Fibroblast of pulmonary artery (primary cell): ENCODE measurements at regions not wholly inside any gene's neighbourhood (a gene's known extent, or its start where the extent isn't known, plus 50 kb on each side); places are given as distances from the start of the nearest gene placed in this dataset.

ENCODE experiments used
- DNase-seq: peaks from one replicate; pipeline ENCODE4 v3.0.0-alpha.2; 2010; ENCODE audit warnings: low read depth
- H3K4me3 ChIP-seq: replicated peaks from 2 replicates; pipeline ENCODE4 v1.5.1; 2011; ENCODE audit warnings: low read depth, mild to moderate bottlenecking, control low read depth, low read length, moderate library complexity
- TF ChIP-seq, protein P1 (sequence below): IDR thresholded peaks from 2 replicates; pipeline ENCODE4 v1.5.1; 2011; ENCODE audit warnings: mild to moderate bottlenecking, control low read depth, low read length, inconsistent platforms; ENCODE audit errors: missing control alignments

- TF ChIP-seq, protein P1, sequence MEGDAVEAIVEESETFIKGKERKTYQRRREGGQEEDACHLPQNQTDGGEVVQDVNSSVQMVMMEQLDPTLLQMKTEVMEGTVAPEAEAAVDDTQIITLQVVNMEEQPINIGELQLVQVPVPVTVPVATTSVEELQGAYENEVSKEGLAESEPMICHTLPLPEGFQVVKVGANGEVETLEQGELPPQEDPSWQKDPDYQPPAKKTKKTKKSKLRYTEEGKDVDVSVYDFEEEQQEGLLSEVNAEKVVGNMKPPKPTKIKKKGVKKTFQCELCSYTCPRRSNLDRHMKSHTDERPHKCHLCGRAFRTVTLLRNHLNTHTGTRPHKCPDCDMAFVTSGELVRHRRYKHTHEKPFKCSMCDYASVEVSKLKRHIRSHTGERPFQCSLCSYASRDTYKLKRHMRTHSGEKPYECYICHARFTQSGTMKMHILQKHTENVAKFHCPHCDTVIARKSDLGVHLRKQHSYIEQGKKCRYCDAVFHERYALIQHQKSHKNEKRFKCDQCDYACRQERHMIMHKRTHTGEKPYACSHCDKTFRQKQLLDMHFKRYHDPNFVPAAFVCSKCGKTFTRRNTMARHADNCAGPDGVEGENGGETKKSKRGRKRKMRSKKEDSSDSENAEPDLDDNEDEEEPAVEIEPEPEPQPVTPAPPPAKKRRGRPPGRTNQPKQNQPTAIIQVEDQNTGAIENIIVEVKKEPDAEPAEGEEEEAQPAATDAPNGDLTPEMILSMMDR: no peak
These were observed 588.3 kb upstream of the SGCD start for GRCh38 chr5:155738616-155739015.

DNA sequence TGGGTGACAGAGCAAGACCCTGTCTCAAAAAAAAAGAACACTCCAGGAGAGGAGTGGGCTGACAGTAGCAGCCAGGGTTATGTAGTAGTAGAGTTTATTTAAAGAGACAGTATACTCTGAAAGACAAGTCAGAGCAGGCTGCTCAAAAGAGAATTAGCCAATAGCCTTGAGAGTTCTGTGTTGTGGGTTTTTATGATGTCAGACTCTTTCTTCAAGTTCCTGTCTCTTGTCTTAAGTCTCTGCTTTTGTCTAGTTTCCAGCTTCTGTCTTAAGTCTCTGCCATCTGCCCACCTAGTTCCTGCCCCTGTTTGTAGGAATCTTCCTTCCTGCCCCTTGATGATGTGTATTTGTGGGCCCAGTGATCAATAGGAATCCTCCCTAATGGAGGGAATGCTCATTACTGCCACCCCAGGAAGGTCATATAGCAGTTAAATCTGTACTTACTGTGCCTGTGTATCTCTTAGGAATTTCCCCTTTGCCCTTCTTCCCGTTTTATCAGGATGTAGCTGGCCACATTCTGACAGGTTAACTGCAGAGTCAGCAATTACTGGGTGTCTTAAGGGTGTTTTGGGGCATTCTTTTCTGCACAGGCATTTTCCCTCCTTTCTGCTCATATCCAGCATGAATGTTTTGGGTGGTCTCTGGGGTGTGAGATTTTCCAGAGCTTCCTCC, 580.5 kb upstream of the SGCD start:
- TF ChIP-seq, protein P1: no peak
- DNase-seq: no peak
- no peak overlapping the region for H3K4me3 ChIP-seq

More at GRCh38 chr5:155738616-155739015, 588.3 kb upstream of the SGCD start:
- no peak for DNase-seq
- H3K4me3 ChIP-seq: no peak overlapping the region

DNA sequence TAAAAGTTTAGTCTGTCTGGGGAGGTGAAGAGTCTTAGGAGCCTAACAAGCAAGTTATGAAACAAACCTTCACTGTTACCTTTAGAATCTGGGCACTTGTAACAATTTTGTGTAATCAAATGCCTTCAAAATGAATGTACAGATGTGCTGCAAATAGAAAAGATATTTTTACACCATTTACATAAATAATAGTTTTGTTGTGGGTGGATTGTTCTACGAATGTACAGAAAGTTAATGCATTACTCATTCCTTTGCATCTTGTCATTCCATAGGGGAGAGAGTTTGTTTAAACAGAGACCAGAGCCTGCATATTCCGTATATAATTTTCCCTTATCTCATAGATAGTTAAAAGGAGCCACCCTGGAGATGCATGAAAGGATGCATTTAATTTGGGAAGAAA, 576.9 kb upstream of the SGCD start:
- H3K4me3 ChIP-seq: no peak overlapping the region
- TF ChIP-seq, protein P1: no peak
- DNase-seq: no peak

GRCh38 chr5:155750571-155750970, 576.4 kb upstream of the SGCD start:
- no peak overlapping the region for H3K4me3 ChIP-seq
- TF ChIP-seq, protein P1: no peak
- DNase-seq: no peak

GRCh38 chr5:155753943-155754581, 572.9 kb upstream of the SGCD start:
- DNase-seq: no peak
- TF ChIP-seq, protein P1: no peak
- H3K4me3 ChIP-seq: no peak overlapping the region

GRCh38 chr5:155759252-155759651, 567.7 kb upstream of the SGCD start:
- TF ChIP-seq, protein P1: no peak
- no peak overlapping the region for H3K4me3 ChIP-seq
- DNase-seq: no peak

GRCh38 chr5:155759984-155760383, 567.0 kb upstream of the SGCD start:
- H3K4me3 ChIP-seq: no peak overlapping the region
- no peak for DNase-seq
- TF ChIP-seq, protein P1: no peak
